GM21447 (cell line): ENCODE measurements at regions not wholly inside any gene's neighbourhood (a gene's known extent, or its start where the extent isn't known, plus 50 kb on each side); places are given as distances from the start of the nearest gene placed in this dataset.
"Not testable (repeated sequence)": the region's sequence is repeated elsewhere in the genome, so short reads cannot be mapped to it uniquely, and the experiment has no call there.

Source experiments
- ATAC-seq: cut with Tn5 transposase; IDR thresholded peaks from one replicate; pipeline ENCODE4 v1.9.1; 2021; ENCODE audit not compliant: unreplicated experiment

- ATAC-seq: no peak
Observed at GRCh38 chr6:80531681-80532619, 425.5 kb downstream of the BCKDHB start.

- no peak for ATAC-seq
Observed at GRCh38 chr6:80530103-80530502, 423.6 kb downstream of the BCKDHB start.

- no peak for ATAC-seq
Observed at GRCh38 chr6:80528115-80528514, 421.6 kb downstream of the BCKDHB start.

GRCh38 chr6:80527552-80528052, 421.1 kb downstream of the BCKDHB start:
- ATAC-seq: no peak

GRCh38 chr6:80523531-80523997, 417.1 kb downstream of the BCKDHB start:
- ATAC-seq: no peak

- ATAC-seq: no peak
Observed at GRCh38 chr6:80523010-80523409, 416.5 kb downstream of the BCKDHB start.

- ATAC-seq: no peak
Observed at GRCh38 chr6:80522576-80522975, 416.1 kb downstream of the BCKDHB start.

GRCh38 chr6:80519811-80520594, 413.5 kb downstream of the BCKDHB start:
- ATAC-seq: no peak

GRCh38 chr6:80517525-80517924, 411.1 kb downstream of the BCKDHB start:
- no peak for ATAC-seq

GRCh38 chr6:80510521-80510920, 404.1 kb downstream of the BCKDHB start:
- not testable (repeated sequence) for ATAC-seq

GRCh38 chr6:80508885-80509630, 402.6 kb downstream of the BCKDHB start:
- no peak for ATAC-seq

- no peak for ATAC-seq
Observed at GRCh38 chr6:80504882-80505281, 398.4 kb downstream of the BCKDHB start.

- ATAC-seq: no peak
Observed at GRCh38 chr6:80503660-80504059, 397.2 kb downstream of the BCKDHB start.

- ATAC-seq: no peak
Observed at GRCh38 chr6:80502871-80503270, 396.4 kb downstream of the BCKDHB start.

- ATAC-seq: no peak
Observed at GRCh38 chr6:80501636-80502035, 395.2 kb downstream of the BCKDHB start.

- ATAC-seq: not testable (repeated sequence)
Observed at GRCh38 chr6:80497696-80498486, 391.4 kb downstream of the BCKDHB start.

GRCh38 chr6:80489911-80490635, 383.6 kb downstream of the BCKDHB start:
- no peak for ATAC-seq

GRCh38 chr6:80488190-80488589, 381.7 kb downstream of the BCKDHB start:
- no peak for ATAC-seq

GRCh38 chr6:80485494-80485893, 379.0 kb downstream of the BCKDHB start:
- not testable (repeated sequence) for ATAC-seq
